ENCODE measurements at regions not wholly inside any gene's neighbourhood (a gene's known extent, or its start where the extent isn't known, plus 50 kb on each side); places are given as distances from the start of the nearest gene placed in this dataset.

GRCh38 chr6:102402635-102403329 is 1009.3 kb downstream of the GRIK2 start:
- in situ Hi-C loops (cut with HindIII; ENCODE audit: low pct_ligation_motif_present, low pct_unique_long_range_greater_than_20kb, low sequenced_read_pairs), result no loop called here

GRCh38 chr6:102398788-102399390 is 1005.4 kb downstream of the GRIK2 start:
- in situ Hi-C loops (cut with HindIII; ENCODE audit: low pct_ligation_motif_present, low pct_unique_long_range_greater_than_20kb, low sequenced_read_pairs), result no loop called here
- no peak for DNase-seq

More at GRCh38 chr6:102402635-102403329, 1009.3 kb downstream of the GRIK2 start:
- no peak for DNase-seq

GRCh38 chr6:102390541-102390940 is 997.0 kb downstream of the GRIK2 start:
- in situ Hi-C loops (cut with HindIII; ENCODE audit: low pct_ligation_motif_present, low pct_unique_long_range_greater_than_20kb, low sequenced_read_pairs), result no loop called here
- no peak for DNase-seq

- no peak for DNase-seq
- in situ Hi-C loops (cut with HindIII; ENCODE audit: low pct_ligation_motif_present, low pct_unique_long_range_greater_than_20kb, low sequenced_read_pairs), result no loop called here
Observed at GRCh38 chr6:102389994-102390393, 996.5 kb downstream of the GRIK2 start.

GRCh38 chr6:102387326-102388033 is 994.0 kb downstream of the GRIK2 start:
- in situ Hi-C loops (cut with HindIII; ENCODE audit: low pct_ligation_motif_present, low pct_unique_long_range_greater_than_20kb, low sequenced_read_pairs), result no loop called here
- DNase-seq, result no peak

GRCh38 chr6:102381203-102381602 is 987.7 kb downstream of the GRIK2 start:
- in situ Hi-C loops (cut with HindIII; ENCODE audit: low pct_ligation_motif_present, low pct_unique_long_range_greater_than_20kb, low sequenced_read_pairs), result no loop called here
- DNase-seq, result no peak

- DNase-seq, result no peak
- in situ Hi-C loops (cut with HindIII; ENCODE audit: low pct_ligation_motif_present, low pct_unique_long_range_greater_than_20kb, low sequenced_read_pairs), result no loop called here
Observed at GRCh38 chr6:102356170-102356569, 962.7 kb downstream of the GRIK2 start.

GRCh38 chr6:102355578-102355977 is 962.1 kb downstream of the GRIK2 start:
- DNase-seq, result no peak
- in situ Hi-C loops (cut with HindIII; ENCODE audit: low pct_ligation_motif_present, low pct_unique_long_range_greater_than_20kb, low sequenced_read_pairs), result no loop called here

GRCh38 chr6:102352552-102352951 is 959.0 kb downstream of the GRIK2 start:
- no peak for DNase-seq
- in situ Hi-C loops (cut with HindIII; ENCODE audit: low pct_ligation_motif_present, low pct_unique_long_range_greater_than_20kb, low sequenced_read_pairs), result no loop called here

- DNase-seq, result no peak
- in situ Hi-C loops (cut with HindIII; ENCODE audit: low pct_ligation_motif_present, low pct_unique_long_range_greater_than_20kb, low sequenced_read_pairs), result no loop called here
Observed at GRCh38 chr6:102344769-102345168, 951.3 kb downstream of the GRIK2 start.

GRCh38 chr6:102340311-102340710 is 946.8 kb downstream of the GRIK2 start:
- DNase-seq, result no peak
- in situ Hi-C loops (cut with HindIII; ENCODE audit: low pct_ligation_motif_present, low pct_unique_long_range_greater_than_20kb, low sequenced_read_pairs), result no loop called here

GRCh38 chr6:102333736-102334135 is 940.2 kb downstream of the GRIK2 start:
- DNase-seq, result no peak
- in situ Hi-C loops (cut with HindIII; ENCODE audit: low pct_ligation_motif_present, low pct_unique_long_range_greater_than_20kb, low sequenced_read_pairs), result no loop called here

- DNase-seq, result no peak
- in situ Hi-C loops (cut with HindIII; ENCODE audit: low pct_ligation_motif_present, low pct_unique_long_range_greater_than_20kb, low sequenced_read_pairs), result no loop called here
Observed at GRCh38 chr6:102327697-102328225, 934.3 kb downstream of the GRIK2 start.

GRCh38 chr6:102313699-102314098 is 920.2 kb downstream of the GRIK2 start:
- DNase-seq, result no peak
- in situ Hi-C loops (cut with HindIII; ENCODE audit: low pct_ligation_motif_present, low pct_unique_long_range_greater_than_20kb, low sequenced_read_pairs), result no loop called here

GRCh38 chr6:102309700-102310099 is 916.2 kb downstream of the GRIK2 start:
- in situ Hi-C loops (cut with HindIII; ENCODE audit: low pct_ligation_motif_present, low pct_unique_long_range_greater_than_20kb, low sequenced_read_pairs), result no loop called here
- DNase-seq, result no peak

GRCh38 chr6:102300350-102300749 is 906.8 kb downstream of the GRIK2 start:
- in situ Hi-C loops (cut with HindIII; ENCODE audit: low pct_ligation_motif_present, low pct_unique_long_range_greater_than_20kb, low sequenced_read_pairs), result no loop called here

GRCh38 chr6:102298051-102298450 is 904.5 kb downstream of the GRIK2 start:
- DNase-seq, result no peak
- in situ Hi-C loops (cut with HindIII; ENCODE audit: low pct_ligation_motif_present, low pct_unique_long_range_greater_than_20kb, low sequenced_read_pairs), result no loop called here

More at GRCh38 chr6:102300350-102300749, 906.8 kb downstream of the GRIK2 start:
- DNase-seq, result no peak
